ENCODE measurements at regions not wholly inside any gene's neighbourhood (a gene's known extent, or its start where the extent isn't known, plus 50 kb on each side); places are given as distances from the start of the nearest gene placed in this dataset.
"Not testable (repeated sequence)": the region's sequence is repeated elsewhere in the genome, so short reads cannot be mapped to it uniquely, and the experiment has no call there.

GRCh38 chr7:46261638-46262037 lies 340.6 kb upstream of the IGFBP3 start:
- not testable (repeated sequence) for DNase-seq

GRCh38 chr7:46259947-46260346 lies 338.9 kb upstream of the IGFBP3 start:
- DNase-seq = no peak

- no peak for DNase-seq
These were observed 336.8 kb upstream of the IGFBP3 start for GRCh38 chr7:46257761-46258448.

- DNase-seq = no peak
These were observed 336.0 kb upstream of the IGFBP3 start for GRCh38 chr7:46256870-46257661.

- no peak for DNase-seq
These were observed 332.4 kb upstream of the IGFBP3 start for GRCh38 chr7:46253520-46253919.

- DNase-seq = no peak
These were observed 326.6 kb upstream of the IGFBP3 start for GRCh38 chr7:46247664-46248063.

GRCh38 chr7:46245586-46246111 lies 324.6 kb upstream of the IGFBP3 start:
- DNase-seq = no peak

GRCh38 chr7:46244757-46245156 lies 323.7 kb upstream of the IGFBP3 start:
- no peak for DNase-seq

GRCh38 chr7:46243406-46243805 lies 322.3 kb upstream of the IGFBP3 start:
- no peak for DNase-seq

GRCh38 chr7:46239846-46240245 lies 318.8 kb upstream of the IGFBP3 start:
- no peak for DNase-seq

GRCh38 chr7:46237466-46237865 lies 316.4 kb upstream of the IGFBP3 start:
- DNase-seq = no peak

GRCh38 chr7:46233585-46234329 lies 312.7 kb upstream of the IGFBP3 start:
- no peak for DNase-seq

- no peak for DNase-seq
These were observed 309.9 kb upstream of the IGFBP3 start for GRCh38 chr7:46230990-46231305.

- DNase-seq = no peak
These were observed 309.4 kb upstream of the IGFBP3 start for GRCh38 chr7:46230298-46230989.

GRCh38 chr7:46229409-46229808 lies 308.3 kb upstream of the IGFBP3 start:
- DNase-seq = no peak

GRCh38 chr7:46226860-46227259 lies 305.8 kb upstream of the IGFBP3 start:
- DNase-seq = no peak

- no peak for DNase-seq
These were observed 303.3 kb upstream of the IGFBP3 start for GRCh38 chr7:46224363-46224762.

GRCh38 chr7:46220066-46220630 lies 299.1 kb upstream of the IGFBP3 start:
- no peak for DNase-seq

GRCh38 chr7:46218461-46219200 lies 297.6 kb upstream of the IGFBP3 start:
- DNase-seq = no peak

GRCh38 chr7:46215987-46216567 lies 295.0 kb upstream of the IGFBP3 start:
- peak; percentile 16 for DNase-seq

- DNase-seq = no peak
These were observed 293.5 kb upstream of the IGFBP3 start for GRCh38 chr7:46214526-46214925.

GRCh38 chr7:46213154-46213537 lies 292.1 kb upstream of the IGFBP3 start:
- no peak for DNase-seq

All from NCI-H345 (cell line).